CD4-positive, alpha-beta T cell treated with Interleukin-1 beta for 1 hour (primary cell): ENCODE measurements at regions not wholly inside any gene's neighbourhood (a gene's known extent, or its start where the extent isn't known, plus 50 kb on each side); places are given as distances from the start of the nearest gene placed in this dataset.
"Not testable (repeated sequence)": the region's sequence is repeated elsewhere in the genome, so short reads cannot be mapped to it uniquely, and the experiment has no call there.

Experiments used
- DNase-seq, 2 donors: peaks; one replicate each; pipeline ENCODE4 v3.0.0-alpha.2; 2020 to 2022

GRCh38 chr7:39758234-39758970, 135.0 kb downstream of the RALA start:
- no peak for DNase-seq

- DNase-seq, result no peak
Measured at GRCh38 chr7:39761449-39761848, 138.1 kb downstream of the RALA start.

GRCh38 chr7:39762466-39762865, 139.1 kb downstream of the RALA start:
- not testable (repeated sequence) for DNase-seq

- not testable (repeated sequence) for DNase-seq
Measured at GRCh38 chr7:39762881-39763280, 139.5 kb downstream of the RALA start.

GRCh38 chr7:39765833-39766232, 142.5 kb downstream of the RALA start:
- DNase-seq, result not testable (repeated sequence)

GRCh38 chr7:39768439-39768838, 145.1 kb downstream of the RALA start:
- not testable (repeated sequence) for DNase-seq

- not testable (repeated sequence) for DNase-seq
Measured at GRCh38 chr7:39774341-39774851, 151.0 kb downstream of the RALA start.

GRCh38 chr7:39781557-39781956, 158.2 kb downstream of the RALA start:
- not testable (repeated sequence) for DNase-seq

GRCh38 chr7:39786440-39786839, 163.1 kb downstream of the RALA start:
- not testable (repeated sequence) for DNase-seq

GRCh38 chr7:39791035-39791434, 159.0 kb upstream of the CDK13 start:
- DNase-seq, result not testable (repeated sequence)

- DNase-seq, result not testable (repeated sequence)
Measured at GRCh38 chr7:39791911-39792310, 158.1 kb upstream of the CDK13 start.

GRCh38 chr7:39793026-39793425, 157.0 kb upstream of the CDK13 start:
- not testable (repeated sequence) for DNase-seq

- DNase-seq, result not testable (repeated sequence)
Measured at GRCh38 chr7:39793851-39794250, 156.2 kb upstream of the CDK13 start.

GRCh38 chr7:39796947-39797346, 153.1 kb upstream of the CDK13 start:
- not testable (repeated sequence) for DNase-seq

- not testable (repeated sequence) for DNase-seq
Measured at GRCh38 chr7:39798077-39798476, 152.0 kb upstream of the CDK13 start.

- DNase-seq, result no peak
Measured at GRCh38 chr7:39808796-39809481, 141.1 kb upstream of the CDK13 start.

- no peak for DNase-seq
Measured at GRCh38 chr7:39810204-39810642, 139.8 kb upstream of the CDK13 start.

GRCh38 chr7:39810710-39811109, 139.3 kb upstream of the CDK13 start:
- no peak for DNase-seq

GRCh38 chr7:39811161-39811614, 138.9 kb upstream of the CDK13 start:
- no peak for DNase-seq

- no peak for DNase-seq
Measured at GRCh38 chr7:39816462-39817060, 133.5 kb upstream of the CDK13 start.

GRCh38 chr7:39819514-39819913, 130.5 kb upstream of the CDK13 start:
- no peak for DNase-seq

GRCh38 chr7:39824456-39825200, 125.4 kb upstream of the CDK13 start:
- no peak for DNase-seq
